ENCODE measurements at regions not wholly inside any gene's neighbourhood (a gene's known extent, or its start where the extent isn't known, plus 50 kb on each side); places are given as distances from the start of the nearest gene placed in this dataset.

- ATAC-seq = no peak
- Mint-ChIP-seq H3K36me3 (ENCODE audit: insufficient read depth) (no peaks in the 10 kb centered on the region), H3K4me1 (ENCODE audit: low read depth) (no peaks in the 10 kb centered on the region), H3K9me3 (no peaks in the 10 kb centered on the region), H3K27me3 (ENCODE audit: low read depth) (no peaks in the 10 kb centered on the region), H3K4me3 (no peak overlapping the region)
- DNase-seq = no peak
Measured at GRCh38 chr5:61919920-61920319, 386.1 kb upstream of the KIF2A start.

GRCh38 chr5:61924251-61924650 is 381.8 kb upstream of the KIF2A start:
- no peak for ATAC-seq

GRCh38 chr5:61926911-61927310 is 379.1 kb upstream of the KIF2A start:
- ATAC-seq = no peak

More at GRCh38 chr5:61924251-61924650, 381.8 kb upstream of the KIF2A start:
- no peak overlapping the region for H3K4me3 Mint-ChIP-seq
- no peak for DNase-seq
- no peaks in the 10 kb centered on the region for H3K4me1 Mint-ChIP-seq (ENCODE audit: low read depth)
- H3K27me3 Mint-ChIP-seq (ENCODE audit: low read depth) = peaks cover 5% of the 10 kb centered on the region
- no peaks in the 10 kb centered on the region for H3K36me3 Mint-ChIP-seq (ENCODE audit: insufficient read depth)
- H3K9me3 Mint-ChIP-seq = peaks cover 3% of the 10 kb centered on the region

GRCh38 chr5:61931236-61931635 is 374.8 kb upstream of the KIF2A start:
- Mint-ChIP-seq H3K4me3 (no peak overlapping the region), H3K4me1 (ENCODE audit: low read depth) (no peaks in the 10 kb centered on the region), H3K9me3 (peaks cover 1% of the 10 kb centered on the region), H3K36me3 (ENCODE audit: insufficient read depth) (no peaks in the 10 kb centered on the region), H3K27me3 (ENCODE audit: low read depth) (peaks cover 2% of the 10 kb centered on the region)
- DNase-seq (no peak), ATAC-seq (no peak)

More at GRCh38 chr5:61926911-61927310, 379.1 kb upstream of the KIF2A start:
- H3K36me3 Mint-ChIP-seq (ENCODE audit: insufficient read depth) = no peaks in the 10 kb centered on the region
- peaks cover 3% of the 10 kb centered on the region for H3K9me3 Mint-ChIP-seq
- no peak overlapping the region for H3K4me3 Mint-ChIP-seq
- peaks cover 7% of the 10 kb centered on the region for H3K27me3 Mint-ChIP-seq (ENCODE audit: low read depth)
- H3K4me1 Mint-ChIP-seq (ENCODE audit: low read depth) = no peaks in the 10 kb centered on the region
- DNase-seq = no peak

- ATAC-seq (no peak), DNase-seq (no peak)
- Mint-ChIP-seq H3K36me3 (ENCODE audit: insufficient read depth) (no peaks in the 10 kb centered on the region), H3K27me3 (ENCODE audit: low read depth) (peaks cover 2% of the 10 kb centered on the region), H3K4me3 (no peak overlapping the region), H3K9me3 (no peaks in the 10 kb centered on the region), H3K4me1 (ENCODE audit: low read depth) (no peaks in the 10 kb centered on the region)
Measured at GRCh38 chr5:61933787-61934626, 372.0 kb upstream of the KIF2A start.

- Mint-ChIP-seq H3K4me1 (ENCODE audit: low read depth) (no peaks in the 10 kb centered on the region), H3K9me3 (no peaks in the 10 kb centered on the region), H3K36me3 (ENCODE audit: insufficient read depth) (no peaks in the 10 kb centered on the region), H3K27me3 (ENCODE audit: low read depth) (no peaks in the 10 kb centered on the region), H3K4me3 (no peak overlapping the region)
- DNase-seq = no peak
- no peak for ATAC-seq
Measured at GRCh38 chr5:61941637-61942036, 364.4 kb upstream of the KIF2A start.

- Mint-ChIP-seq H3K9me3 (no peaks in the 10 kb centered on the region), H3K36me3 (ENCODE audit: insufficient read depth) (no peaks in the 10 kb centered on the region), H3K27me3 (ENCODE audit: low read depth) (no peaks in the 10 kb centered on the region), H3K4me1 (ENCODE audit: low read depth) (no peaks in the 10 kb centered on the region), H3K4me3 (no peak overlapping the region)
- ATAC-seq (no peak), DNase-seq (no peak)
Measured at GRCh38 chr5:61942462-61943049, 363.4 kb upstream of the KIF2A start.

- no peak for ATAC-seq
Measured at GRCh38 chr5:61943713-61944112, 362.3 kb upstream of the KIF2A start.

GRCh38 chr5:61948151-61948550 is 357.9 kb upstream of the KIF2A start:
- no peaks in the 10 kb centered on the region for H3K4me1 Mint-ChIP-seq (ENCODE audit: low read depth)

More at GRCh38 chr5:61943713-61944112, 362.3 kb upstream of the KIF2A start:
- no peak for DNase-seq
- Mint-ChIP-seq H3K4me3 (no peak overlapping the region), H3K4me1 (ENCODE audit: low read depth) (no peaks in the 10 kb centered on the region), H3K27me3 (ENCODE audit: low read depth) (no peaks in the 10 kb centered on the region), H3K9me3 (no peaks in the 10 kb centered on the region), H3K36me3 (ENCODE audit: insufficient read depth) (no peaks in the 10 kb centered on the region)

GRCh38 chr5:61949054-61949678 is 356.8 kb upstream of the KIF2A start:
- Mint-ChIP-seq H3K9me3 (no peaks in the 10 kb centered on the region), H3K4me1 (ENCODE audit: low read depth) (no peaks in the 10 kb centered on the region)

More at GRCh38 chr5:61948151-61948550, 357.9 kb upstream of the KIF2A start:
- Mint-ChIP-seq H3K36me3 (ENCODE audit: insufficient read depth) (no peaks in the 10 kb centered on the region), H3K9me3 (no peaks in the 10 kb centered on the region), H3K4me3 (no peak overlapping the region), H3K27me3 (ENCODE audit: low read depth) (no peaks in the 10 kb centered on the region)
- DNase-seq (no peak), ATAC-seq (no peak)

GRCh38 chr5:61949679-61950435 is 356.1 kb upstream of the KIF2A start:
- Mint-ChIP-seq H3K4me1 (ENCODE audit: low read depth) (no peaks in the 10 kb centered on the region), H3K9me3 (no peaks in the 10 kb centered on the region), H3K4me3 (no peak overlapping the region), H3K27me3 (ENCODE audit: low read depth) (no peaks in the 10 kb centered on the region), H3K36me3 (ENCODE audit: insufficient read depth) (no peaks in the 10 kb centered on the region)
- ATAC-seq = no peak
- DNase-seq = no peak

More at GRCh38 chr5:61949054-61949678, 356.8 kb upstream of the KIF2A start:
- Mint-ChIP-seq H3K36me3 (ENCODE audit: insufficient read depth) (no peaks in the 10 kb centered on the region), H3K27me3 (ENCODE audit: low read depth) (no peaks in the 10 kb centered on the region), H3K4me3 (no peak overlapping the region)
- ATAC-seq (no peak), DNase-seq (no peak)

- Mint-ChIP-seq H3K9me3 (no peaks in the 10 kb centered on the region), H3K36me3 (ENCODE audit: insufficient read depth) (no peaks in the 10 kb centered on the region), H3K4me3 (no peak overlapping the region), H3K27me3 (ENCODE audit: low read depth) (no peaks in the 10 kb centered on the region), H3K4me1 (ENCODE audit: low read depth) (no peaks in the 10 kb centered on the region)
- DNase-seq (no peak), ATAC-seq (no peak)
Measured at GRCh38 chr5:61951295-61951694, 354.7 kb upstream of the KIF2A start.

GRCh38 chr5:61953913-61954312 is 352.1 kb upstream of the KIF2A start:
- Mint-ChIP-seq H3K9me3 (no peaks in the 10 kb centered on the region), H3K36me3 (ENCODE audit: insufficient read depth) (no peaks in the 10 kb centered on the region), H3K27me3 (ENCODE audit: low read depth) (no peaks in the 10 kb centered on the region), H3K4me3 (no peak overlapping the region), H3K4me1 (ENCODE audit: low read depth) (no peaks in the 10 kb centered on the region)
- DNase-seq (no peak), ATAC-seq (no peak)

- DNase-seq (no peak), ATAC-seq (no peak)
- Mint-ChIP-seq H3K9me3 (no peaks in the 10 kb centered on the region), H3K4me1 (ENCODE audit: low read depth) (no peaks in the 10 kb centered on the region), H3K4me3 (no peak overlapping the region), H3K27me3 (ENCODE audit: low read depth) (no peaks in the 10 kb centered on the region), H3K36me3 (ENCODE audit: insufficient read depth) (no peaks in the 10 kb centered on the region)
Measured at GRCh38 chr5:61964201-61964600, 341.8 kb upstream of the KIF2A start.
